Body of pancreas (tissue), 4 donors: ENCODE measurements at regions not wholly inside any gene's neighbourhood (a gene's known extent, or its start where the extent isn't known, plus 50 kb on each side); places are given as distances from the start of the nearest gene placed in this dataset.
"Not testable (repeated sequence)": the region's sequence is repeated elsewhere in the genome, so short reads cannot be mapped to it uniquely, and the experiment has no call there.

Experiments used
- ATAC-seq: fragments of 150-250 bp; one replicate; pipeline ENCODE4 v1.9.1; 2016
- DNase-seq, 4 donors: peaks; one replicate each; pipeline ENCODE4 v3.0.0-alpha.2; 2019
- H3K27ac ChIP-seq, 4 donors: fragments of 200-600 bp; sonication (generic); 1 replicate in 3 of 4; 2 replicates in 1 of 4; pipeline versions ENCODE4 v1.5.1 to v1.6.1; 2016 to 2019; ENCODE audit warnings: mild to moderate bottlenecking in 1 of 4, mixed read lengths in 1 of 4, moderate library complexity in 1 of 4
- H3K27me3 ChIP-seq, 2 donors: fragments of 200-600 bp; sonication (generic); one replicate each; pipeline ENCODE4 v1.6.0; 2016; ENCODE audit warnings: mild to moderate bottlenecking in 1 of 2
- H3K36me3 ChIP-seq, 2 donors: fragments of 200-600 bp; sonication (generic); replicated peaks in 1 of 2; 2 replicates each; pipeline ENCODE4 v1.5.1; 2016; ENCODE audit warnings: low read depth in 2 of 2; ENCODE audit not compliant: insufficient read depth in 1 of 2
- H3K4me1 ChIP-seq: fragments of 200-600 bp; sonication (generic); one replicate; pipeline ENCODE4 v1.6.0; 2016
- H3K4me3 ChIP-seq, 2 donors: fragments of 200-600 bp; sonication (generic); 1 replicate in 1 of 2; 2 replicates in 1 of 2; pipeline ENCODE4 v1.5.1; 2016 to 2019
- H3K9me3 ChIP-seq, 3 donors: fragments of 200-600 bp; sonication (generic); 1 replicate in 2 of 3; 2 replicates in 1 of 3; pipeline ENCODE4 v1.5.1; 2016
- WGBS, 2 donors: methylation state at CpG; one replicate each; pipeline ENCODE4 v1.1.5; 2017; 5-methylcytosine and 5-hydroxymethylcytosine counted together
- intact Hi-C: fragments of 100-400 bp; cut with DNase I; formaldehyde crosslinking; loops from one replicate; pipeline ENCODE4 v1.15.1; 2023

DNA sequence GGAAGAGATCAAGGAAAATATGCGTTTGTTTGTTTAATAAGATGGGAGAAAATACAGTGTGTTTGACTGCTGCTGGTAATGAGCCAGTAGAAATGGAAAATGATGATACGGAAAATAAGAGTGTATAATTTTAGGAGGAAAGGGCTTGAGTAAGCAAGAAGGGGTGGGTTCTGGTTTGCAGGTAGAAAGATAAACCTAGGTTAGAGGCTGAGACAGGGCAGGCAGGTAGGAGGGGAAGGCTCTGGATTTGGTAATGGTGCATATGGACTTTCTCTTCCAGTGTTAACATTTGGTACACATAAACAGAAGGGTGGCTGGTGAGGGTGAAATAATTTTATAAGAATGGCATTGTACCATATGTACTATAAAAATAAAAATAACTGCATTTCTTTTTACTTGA lies 84.4 kb downstream of the SRGAP2 start:
- H3K27ac ChIP-seq, H3K36me3 ChIP-seq, intact Hi-C loops, ATAC-seq, DNase-seq, H3K4me3 ChIP-seq, H3K9me3 ChIP-seq, H3K4me1 ChIP-seq, H3K27me3 ChIP-seq: not testable (repeated sequence)
- 83% methylated on average over 2 of the region's 2 CpGs; no CpG with 5 or more reads in 1 of the 2 donors for WGBS, 2 donors

DNA sequence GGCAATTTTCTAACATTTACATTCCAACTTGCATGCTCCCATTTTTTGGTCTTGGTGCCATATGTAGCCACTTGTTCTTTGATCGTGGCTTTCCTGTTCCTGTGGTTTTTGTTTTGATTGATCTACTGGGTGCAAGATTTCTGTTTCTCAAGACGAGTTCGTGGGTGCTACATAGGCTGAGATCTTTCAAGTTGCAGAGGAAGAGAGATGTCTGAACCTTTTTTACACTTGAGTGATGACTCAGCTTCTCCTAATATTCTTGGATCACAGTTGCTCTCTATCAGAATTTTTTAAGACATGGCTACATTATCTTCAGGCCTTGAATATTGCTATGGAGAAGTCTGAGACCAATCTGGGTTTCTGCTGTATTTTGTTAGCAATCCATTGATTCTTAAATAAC lies 85.1 kb downstream of the SRGAP2 start:
- H3K27me3 ChIP-seq, H3K36me3 ChIP-seq, DNase-seq, H3K4me1 ChIP-seq, H3K27ac ChIP-seq, intact Hi-C loops, H3K9me3 ChIP-seq, ATAC-seq, H3K4me3 ChIP-seq: not testable (repeated sequence)
- WGBS, 2 donors = no CpG with 5 or more reads among the region's 3 CpGs

DNA sequence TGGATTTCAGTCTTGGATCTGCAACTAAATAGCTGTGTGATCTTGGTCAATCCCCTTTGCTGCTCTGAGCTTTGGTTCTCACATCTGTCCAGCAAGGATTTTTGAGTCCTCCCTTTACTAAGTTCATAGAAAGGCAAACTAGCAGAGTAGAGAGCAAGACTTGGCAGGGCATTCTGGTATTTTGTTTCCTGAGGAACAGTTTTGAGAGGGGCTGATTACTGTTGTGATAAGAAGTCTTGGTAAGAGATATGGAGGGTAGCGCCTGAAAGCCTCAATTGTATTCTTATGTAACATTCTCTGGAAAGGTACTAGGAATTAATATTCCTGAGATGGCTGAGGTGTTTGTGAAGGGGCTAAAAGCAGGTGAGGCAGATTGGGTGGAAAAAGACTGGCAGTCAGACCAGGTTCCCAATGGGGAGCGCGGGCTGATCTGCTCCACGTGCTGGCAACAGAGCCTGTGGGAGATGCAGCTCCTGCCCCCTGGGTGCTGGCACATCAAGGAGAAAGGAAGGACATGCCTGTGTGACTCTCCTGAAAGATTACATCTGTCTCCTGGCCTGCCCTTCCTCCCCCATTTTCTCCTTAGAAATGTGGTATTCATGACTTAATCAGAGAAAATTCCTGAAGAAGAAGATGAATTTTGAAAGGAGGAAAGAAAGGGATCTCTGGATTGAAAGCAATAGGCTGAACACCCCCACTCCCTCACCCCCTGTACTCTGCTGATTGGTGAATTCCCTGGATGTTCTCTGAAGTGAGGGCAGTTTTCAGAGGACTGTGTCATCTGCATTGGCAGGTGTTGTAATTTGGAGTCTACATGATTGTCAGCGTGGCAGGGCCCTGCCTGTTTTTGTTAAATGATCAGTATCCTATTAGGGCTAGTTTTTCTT lies 94.0 kb downstream of the SRGAP2 start:
- H3K4me3 ChIP-seq, H3K27ac ChIP-seq, H3K36me3 ChIP-seq, H3K4me1 ChIP-seq, H3K27me3 ChIP-seq, DNase-seq, intact Hi-C loops, H3K9me3 ChIP-seq: not testable (repeated sequence)
- ATAC-seq = peak; percentile 70
- no CpG with 5 or more reads among the region's 5 CpGs for WGBS, 2 donors

DNA sequence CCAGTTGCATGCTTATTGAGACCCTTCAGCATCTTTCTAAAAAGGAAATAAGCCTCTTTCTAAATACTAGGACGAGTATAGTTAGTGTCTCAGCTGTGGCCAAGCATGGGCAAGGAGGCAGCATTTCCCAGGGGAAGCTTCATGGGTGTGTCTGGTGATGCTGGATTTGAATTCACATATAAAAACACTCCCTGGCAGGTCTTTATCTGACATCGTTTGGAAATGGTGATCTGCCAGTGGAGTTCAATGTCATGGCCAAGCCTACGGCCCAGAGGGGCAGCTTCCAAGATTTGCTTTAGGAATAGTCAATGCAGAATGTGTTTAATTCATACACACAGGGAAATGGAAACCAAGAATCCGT lies 94.7 kb downstream of the SRGAP2 start:
- H3K36me3 ChIP-seq, H3K4me3 ChIP-seq, H3K27ac ChIP-seq, H3K4me1 ChIP-seq, ATAC-seq, H3K27me3 ChIP-seq, intact Hi-C loops, H3K9me3 ChIP-seq, DNase-seq: not testable (repeated sequence)
- WGBS, 2 donors = 60 to 80% methylated on average over 1 of the region's 4 CpGs

DNA sequence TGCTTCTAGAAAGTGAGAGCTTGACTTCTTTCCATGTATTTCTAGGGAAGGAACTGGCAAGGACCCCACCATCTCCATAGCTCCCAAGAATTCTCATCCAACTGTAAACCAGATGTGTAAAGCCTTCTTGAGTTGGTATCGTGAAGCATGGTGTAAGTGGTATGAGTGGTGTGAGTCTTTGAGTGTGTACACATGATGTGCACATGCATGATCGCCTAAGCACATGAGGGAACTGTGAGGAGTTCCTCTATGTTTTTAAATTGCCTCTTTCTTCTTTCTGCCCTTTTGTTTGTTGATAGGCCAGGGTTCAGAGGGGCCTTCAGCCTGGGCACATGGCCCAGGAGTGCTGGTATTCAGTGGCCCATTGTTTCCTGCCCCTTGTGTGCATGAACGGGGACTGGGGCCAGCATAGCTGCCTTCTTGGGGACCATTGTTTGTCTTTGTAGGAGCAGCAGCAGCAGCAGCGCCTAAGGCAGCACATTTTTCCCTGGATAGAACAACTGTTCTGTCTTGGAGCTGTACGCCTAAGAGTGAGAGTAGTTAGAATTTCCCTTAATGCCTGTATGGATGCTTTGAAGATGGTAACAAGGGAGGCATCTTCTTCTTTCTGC lies 95.9 kb downstream of the SRGAP2 start:
- H3K36me3 ChIP-seq, H3K9me3 ChIP-seq, intact Hi-C loops, H3K4me3 ChIP-seq, ATAC-seq, H3K4me1 ChIP-seq, DNase-seq, H3K27ac ChIP-seq, H3K27me3 ChIP-seq: not testable (repeated sequence)
- WGBS, 2 donors = 100% methylated on average over 1 of the region's 5 CpGs; no CpG with 5 or more reads in 1 of the 2 donors

DNA sequence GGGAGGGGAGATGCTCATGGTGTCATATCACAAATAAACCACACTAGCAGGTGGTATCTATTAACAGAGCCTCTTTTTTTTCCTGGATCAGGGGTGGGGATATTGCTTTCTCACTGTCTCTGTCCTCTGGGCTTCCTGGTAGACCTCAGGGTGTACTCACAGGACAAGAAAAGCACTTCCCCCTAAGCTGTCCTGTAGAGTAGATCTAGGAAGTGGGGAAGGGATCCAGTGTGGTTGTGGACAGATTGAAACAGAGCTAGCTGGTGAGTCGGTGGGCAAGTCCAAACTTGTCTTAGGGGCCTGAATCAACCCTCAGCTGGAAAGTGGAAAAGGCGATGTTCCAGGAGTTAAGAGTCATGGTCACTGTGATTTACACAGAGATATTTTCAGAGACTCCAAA lies 96.6 kb downstream of the SRGAP2 start:
- H3K4me3 ChIP-seq, DNase-seq, H3K27ac ChIP-seq, H3K9me3 ChIP-seq, ATAC-seq, H3K4me1 ChIP-seq, H3K27me3 ChIP-seq, intact Hi-C loops, H3K36me3 ChIP-seq: not testable (repeated sequence)
- WGBS, 2 donors = no CpG with 5 or more reads among the region's 2 CpGs

DNA sequence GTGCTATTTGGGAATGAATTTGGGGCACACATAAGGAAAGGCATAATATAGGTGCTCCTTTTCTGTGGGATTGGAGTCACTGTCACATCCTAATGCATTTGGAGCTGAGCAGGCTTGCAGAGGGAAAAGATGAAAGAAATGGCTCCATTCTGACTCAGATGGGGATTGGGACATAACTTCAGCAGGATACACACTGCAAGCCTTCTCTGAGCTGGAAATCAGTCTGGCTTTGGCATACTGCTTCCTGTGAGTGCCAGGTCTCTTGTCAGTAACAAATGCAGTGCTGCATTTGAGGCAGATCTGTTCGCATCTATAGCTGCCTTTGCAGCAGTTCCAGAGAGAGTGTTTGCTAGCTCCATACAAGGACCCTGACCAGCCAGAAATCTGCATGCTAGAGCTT lies 98.7 kb downstream of the SRGAP2 start:
- 80% methylated on average over 1 of the region's 1 CpG; no CpG with 5 or more reads in 1 of the 2 donors for WGBS, 2 donors
- ATAC-seq, H3K4me3 ChIP-seq, intact Hi-C loops, H3K4me1 ChIP-seq, H3K9me3 ChIP-seq, H3K36me3 ChIP-seq, DNase-seq, H3K27me3 ChIP-seq, H3K27ac ChIP-seq: not testable (repeated sequence)

DNA sequence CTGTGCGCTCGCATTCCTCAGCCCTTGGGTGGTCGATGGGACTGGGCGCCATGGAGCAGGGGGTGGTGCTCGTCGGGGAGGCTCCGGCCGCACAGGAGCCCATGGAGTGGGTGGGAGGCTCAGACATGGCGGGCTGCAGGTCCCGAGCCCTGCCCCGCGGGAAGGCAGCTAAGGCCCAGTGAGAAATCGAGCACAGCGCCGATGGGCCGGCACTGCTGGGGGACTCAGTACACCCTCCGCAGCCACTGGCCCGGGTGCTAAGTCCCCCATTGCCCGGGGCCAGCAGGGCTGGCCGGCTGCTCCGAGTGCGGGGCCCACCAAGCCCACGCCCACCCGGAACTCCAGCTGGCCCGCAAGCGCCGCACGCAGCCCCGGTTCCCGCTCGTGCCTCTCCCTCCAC lies 104.1 kb downstream of the SRGAP2 start:
- H3K27ac ChIP-seq, H3K9me3 ChIP-seq, ATAC-seq, DNase-seq, intact Hi-C loops, H3K4me1 ChIP-seq, H3K27me3 ChIP-seq, H3K4me3 ChIP-seq, H3K36me3 ChIP-seq: not testable (repeated sequence)
- WGBS, 2 donors = no CpG with 5 or more reads among the region's 31 CpGs

DNA sequence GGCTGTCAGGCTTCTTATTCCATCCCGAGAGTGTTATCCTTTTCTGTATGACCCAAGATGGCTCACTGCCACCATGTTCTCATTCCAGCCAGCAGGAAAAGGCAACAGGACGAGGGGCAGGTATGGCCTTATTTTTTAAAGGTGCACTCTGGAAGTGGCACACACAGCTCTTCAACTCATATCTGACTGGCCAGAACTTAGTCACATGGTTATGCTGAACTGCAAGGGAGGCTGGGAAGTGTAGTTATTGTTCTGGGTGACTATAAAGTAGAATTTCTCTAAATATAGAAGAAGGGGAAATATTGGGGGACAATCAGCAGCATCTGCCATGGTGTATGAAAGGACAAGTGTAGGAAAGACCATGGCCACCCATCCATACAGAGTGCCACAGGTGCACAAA lies 107.6 kb downstream of the SRGAP2 start:
- H3K4me1 ChIP-seq, H3K4me3 ChIP-seq, DNase-seq, intact Hi-C loops, H3K36me3 ChIP-seq, H3K27me3 ChIP-seq, H3K27ac ChIP-seq, H3K9me3 ChIP-seq, ATAC-seq: not testable (repeated sequence)
- WGBS, 2 donors = no CpG with 5 or more reads among the region's 2 CpGs

DNA sequence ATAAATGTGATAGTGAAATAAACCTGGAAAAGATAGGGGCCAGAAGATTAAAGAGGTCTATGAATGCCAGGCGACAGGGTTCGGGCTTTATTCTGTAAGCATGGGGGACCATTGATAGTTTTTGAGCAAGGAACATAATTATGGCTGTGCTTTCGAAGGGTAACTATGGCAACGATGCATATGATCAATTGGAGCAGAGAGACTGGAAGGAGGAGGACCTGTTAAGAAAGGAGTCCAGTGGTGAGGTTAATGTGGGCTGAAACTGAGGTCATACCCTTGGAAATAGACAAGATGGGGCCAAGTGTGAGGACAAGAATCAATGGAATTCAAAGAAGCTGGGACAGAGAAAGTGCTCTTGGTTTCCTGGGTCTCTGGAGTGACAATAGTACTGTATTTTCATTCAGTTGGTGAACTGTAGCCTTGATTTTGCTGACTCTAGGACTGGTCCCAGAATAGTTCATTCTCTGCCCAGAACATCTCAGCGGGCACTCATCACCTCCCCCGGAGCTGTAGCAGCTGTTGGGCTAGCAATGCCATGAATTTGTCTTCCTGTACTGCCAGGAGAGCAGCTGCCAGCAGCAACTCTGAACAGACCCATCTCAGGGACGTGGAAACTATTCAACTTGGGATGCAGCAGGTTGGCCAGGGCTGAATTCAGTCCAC lies 108.4 kb downstream of the SRGAP2 start:
- H3K36me3 ChIP-seq, H3K27ac ChIP-seq, H3K4me3 ChIP-seq, H3K9me3 ChIP-seq, ATAC-seq, H3K27me3 ChIP-seq, H3K4me1 ChIP-seq, intact Hi-C loops: not testable (repeated sequence)
- DNase-seq = peak in 2 of 4 donors; percentile 6 to 8
- 80% methylated on average over 2 to 3 of the region's 7 CpGs for WGBS, 2 donors

DNA sequence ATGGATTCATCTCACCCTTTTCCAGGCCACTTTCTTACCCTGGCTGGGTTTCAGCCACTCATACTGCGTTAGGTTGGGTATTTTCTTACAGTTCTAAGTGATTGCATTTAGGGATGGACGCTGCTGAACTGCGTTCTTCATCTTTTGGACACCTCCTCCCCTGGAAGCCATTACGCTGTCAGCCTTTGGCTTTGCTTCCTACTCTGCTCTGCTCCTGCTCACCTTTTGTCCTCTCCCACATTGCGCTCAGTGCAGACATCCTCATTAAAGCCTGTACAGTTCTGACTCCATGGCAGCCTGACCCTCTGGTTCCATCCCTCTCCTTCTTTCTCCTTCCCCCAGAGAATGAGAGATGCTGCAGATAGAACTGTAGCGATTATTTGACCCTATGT lies 108.9 kb downstream of the SRGAP2 start:
- DNase-seq, ATAC-seq, intact Hi-C loops, H3K27me3 ChIP-seq, H3K4me1 ChIP-seq, H3K9me3 ChIP-seq, H3K27ac ChIP-seq, H3K36me3 ChIP-seq, H3K4me3 ChIP-seq: not testable (repeated sequence)
- WGBS, 2 donors = 95 to 100% methylated on average over 2 to 4 of the region's 6 CpGs
